Stomach (tissue), 8 donors: ENCODE measurements at regions not wholly inside any gene's neighbourhood (a gene's known extent, or its start where the extent isn't known, plus 50 kb on each side); places are given as distances from the start of the nearest gene placed in this dataset.

Source experiments
- DNase-seq, 2 donors: peaks; one replicate each; pipeline versions ENCODE4 v3.0.0 to v3.0.0-alpha.2; 2013 to 2019
- H3K27ac ChIP-seq, 5 donors: fragments of 200-600 bp in 4 of 5; sonication (generic) in 4 of 5; one replicate each; pipeline ENCODE4 v1.5.1; 2013 to 2019; ENCODE audit warnings: mild to moderate bottlenecking in 1 of 5, moderate library complexity in 1 of 5
- H3K27me3 ChIP-seq, 3 donors: fragments of 200-600 bp; sonication (generic); one replicate each; pipeline ENCODE4 v1.5.1; 2017 to 2019; ENCODE audit warnings: mixed run types in 1 of 3
- H3K36me3 ChIP-seq, 4 donors: fragments of 200-600 bp; sonication (generic); 1 replicate in 3 of 4; 2 replicates in 1 of 4; pipeline ENCODE4 v1.5.1; 2016 to 2019
- H3K4me1 ChIP-seq, 4 donors: fragments of 200-600 bp; sonication (generic); one replicate each; pipeline ENCODE4 v1.5.1; 2016 to 2019
- H3K4me3 ChIP-seq, 4 donors: fragments of 200-600 bp; sonication (generic) in 3 of 4; one replicate each; pipeline ENCODE4 v1.5.1; 2016 to 2019; ENCODE audit warnings: mild to moderate bottlenecking in 1 of 4
- H3K9me3 ChIP-seq, 4 donors: fragments of 200-600 bp; sonication (generic); one replicate each; pipeline ENCODE4 v1.5.1; 2016 to 2019
- CTCF ChIP-seq, 7 experiments: fragments of 450-650 bp in 4 of 7; fragments of 200-600 bp in 3 of 7; sonication (generic) in 3 of 7; IDR thresholded peaks; one replicate each; pipeline ENCODE4 v1.5.1; 2016 to 2019; ENCODE audit warnings: antibody characterized with exemption in 7 of 7, control low read depth in 2 of 7, mild to moderate bottlenecking in 1 of 7
- EP300 ChIP-seq: sonication (generic); formaldehyde crosslinking; IDR thresholded peaks from one replicate; pipeline ENCODE4 v1.6.1; 2017; ENCODE audit warnings: antibody characterized with exemption
- POLR2A ChIP-seq, 4 donors: fragments of 450-650 bp; IDR thresholded peaks; one replicate each; pipeline ENCODE4 v1.6.1; 2016; ENCODE audit warnings: antibody characterized with exemption in 4 of 4, control low read depth in 2 of 4, mild to moderate bottlenecking in 1 of 4, moderate library complexity in 1 of 4
- POLR2AphosphoS5 ChIP-seq, 3 donors: sonication (generic); formaldehyde crosslinking; IDR thresholded peaks; one replicate each; pipeline ENCODE4 v1.6.1; 2016; ENCODE audit warnings: antibody characterized with exemption in 3 of 3
- WGBS, 5 donors: extraction: QIAGEN DNeasy Blood & Tissue Kit in 3 of 5; methylation state at CpG; one replicate each; pipeline versions ENCODE4 v1.1.5 to v1.1.7; 2013 to 2018; 5-methylcytosine and 5-hydroxymethylcytosine counted together
- intact Hi-C: fragments of 100-400 bp; cut with DNase I; formaldehyde crosslinking; loops from one replicate; pipeline ENCODE4 v1.15.1; 2023; ENCODE audit warnings: low total_unique reads
- donor health status: healthy with polysubstance abuse.
- donor health status: Bipolar disorder and iron deficiency.
- donor health status: healthy.

- DNase-seq = no peak
- TF ChIP-seq POLR2AphosphoS5 (IDR thresholded peaks at IDR 0.05) = no peak
- no peak for TF ChIP-seq CTCF (IDR thresholded peaks at IDR 0.05)
- TF ChIP-seq EP300 = no peak
- no peak for TF ChIP-seq POLR2A (IDR thresholded peaks at IDR 0.05)
- H3K9me3 ChIP-seq = no peaks in the 10 kb centered on the region
- no peak overlapping the region for H3K4me3 ChIP-seq
- peaks cover 0 to 42% (median 0%) of the 10 kb centered on the region in 3 donors for H3K27me3 ChIP-seq
- intact Hi-C loops = no loop called here
- H3K36me3 ChIP-seq = no peaks in the 10 kb centered on the region
- no peaks in the 10 kb centered on the region for H3K4me1 ChIP-seq
- no peak overlapping the region for H3K27ac ChIP-seq
- WGBS, 5 donors = 61 to 76% (median 64%) methylated on average over 15 of the region's 15 CpGs
These were observed 78.8 kb downstream of the IRX3 start for GRCh38 chr16:54207837-54208236.

GRCh38 chr16:54204756-54205155, 81.8 kb downstream of the IRX3 start:
- DNase-seq = peak; percentile 39 to 62
- intact Hi-C loops = no loop called here
- WGBS, 5 donors = 71 to 78% (median 75%) methylated on average over 7 of the region's 7 CpGs

GRCh38 chr16:54203851-54204505, 82.6 kb downstream of the IRX3 start:
- H3K4me3 ChIP-seq = no peak overlapping the region
- no peak for DNase-seq
- no peaks in the 10 kb centered on the region for H3K36me3 ChIP-seq
- intact Hi-C loops = no loop called here
- TF ChIP-seq POLR2A (IDR thresholded peaks at IDR 0.05) (no peak), POLR2AphosphoS5 (IDR thresholded peaks at IDR 0.05) (no peak), EP300 (no peak), CTCF (IDR thresholded peaks at IDR 0.05) (no peak)
- H3K27me3 ChIP-seq = peaks cover 0 to 52% (median 0%) of the 10 kb centered on the region in 3 donors
- 57 to 70% (median 64%) methylated on average over 11 of the region's 11 CpGs for WGBS, 5 donors
- no peak overlapping the region for H3K27ac ChIP-seq
- no peaks in the 10 kb centered on the region for H3K4me1 ChIP-seq
- H3K9me3 ChIP-seq = no peaks in the 10 kb centered on the region

More at GRCh38 chr16:54204756-54205155, 81.8 kb downstream of the IRX3 start:
- Histone ChIP-seq H3K9me3 (no peaks in the 10 kb centered on the region), H3K27me3 (peaks cover 0 to 55% (median 0%) of the 10 kb centered on the region in 3 donors), H3K4me3 (no peak overlapping the region), H3K36me3 (no peaks in the 10 kb centered on the region), H3K27ac (no peak overlapping the region), H3K4me1 (no peaks in the 10 kb centered on the region)
- TF ChIP-seq POLR2AphosphoS5 (IDR thresholded peaks at IDR 0.05) = no peak
- no peak for TF ChIP-seq EP300
- no peak for TF ChIP-seq POLR2A (IDR thresholded peaks at IDR 0.05)
- no peak for TF ChIP-seq CTCF (IDR thresholded peaks at IDR 0.05)

GRCh38 chr16:54203384-54203783, 83.2 kb downstream of the IRX3 start:
- TF ChIP-seq EP300 (no peak), POLR2A (IDR thresholded peaks at IDR 0.05) (no peak), POLR2AphosphoS5 (IDR thresholded peaks at IDR 0.05) (no peak), CTCF (IDR thresholded peaks at IDR 0.05) (no peak)
- Histone ChIP-seq H3K9me3 (no peaks in the 10 kb centered on the region), H3K27ac (no peak overlapping the region), H3K36me3 (no peaks in the 10 kb centered on the region), H3K27me3 (peaks cover 0 to 46% (median 0%) of the 10 kb centered on the region in 3 donors), H3K4me1 (no peaks in the 10 kb centered on the region), H3K4me3 (no peak overlapping the region)
- intact Hi-C loops = no loop called here
- 87 to 93% (median 91%) methylated on average over 3 of the region's 3 CpGs for WGBS, 5 donors
- DNase-seq = no peak
